ENCODE measurements at regions not wholly inside any gene's neighbourhood (a gene's known extent, or its start where the extent isn't known, plus 50 kb on each side); places are given as distances from the start of the nearest gene placed in this dataset.

DNA sequence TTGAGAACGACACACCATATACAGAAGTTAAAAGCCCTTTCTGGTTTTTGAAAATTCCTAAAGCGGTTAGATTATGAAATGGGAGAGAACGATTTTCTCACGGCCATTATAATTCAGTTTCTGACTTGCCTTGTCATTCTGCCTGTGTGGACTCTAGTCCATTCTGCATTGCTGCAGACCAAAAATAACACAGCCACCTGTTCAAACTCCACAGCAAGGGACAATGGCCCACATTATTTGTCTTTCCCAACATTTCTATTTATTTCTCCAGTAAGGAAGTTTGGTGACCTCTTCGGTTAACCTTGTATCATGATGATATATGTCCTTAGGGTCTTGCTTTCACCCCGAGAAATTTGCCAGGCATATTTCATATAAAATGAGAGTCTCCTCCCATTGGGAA, 497.7 kb downstream of the BRINP1 start:
- TF ChIP-seq POLR2A (IDR thresholded peaks at IDR 0.05; ENCODE audit: low read depth, low read length) = no peak
- TF ChIP-seq POLR2AphosphoS5 (IDR thresholded peaks at IDR 0.05; ENCODE audit: low read depth, low read length) = no peak
- TF ChIP-seq TAF1 (IDR thresholded peaks at IDR 0.05; ENCODE audit: low read depth, low read length) = no peak
- TF ChIP-seq SPI1 (IDR thresholded peaks at IDR 0.05; ENCODE audit: low read depth, low read length) = no peak

Data from GM12891 (cell line).